ENCODE measurements at regions not wholly inside any gene's neighbourhood (a gene's known extent, or its start where the extent isn't known, plus 50 kb on each side); places are given as distances from the start of the nearest gene placed in this dataset.

DNA sequence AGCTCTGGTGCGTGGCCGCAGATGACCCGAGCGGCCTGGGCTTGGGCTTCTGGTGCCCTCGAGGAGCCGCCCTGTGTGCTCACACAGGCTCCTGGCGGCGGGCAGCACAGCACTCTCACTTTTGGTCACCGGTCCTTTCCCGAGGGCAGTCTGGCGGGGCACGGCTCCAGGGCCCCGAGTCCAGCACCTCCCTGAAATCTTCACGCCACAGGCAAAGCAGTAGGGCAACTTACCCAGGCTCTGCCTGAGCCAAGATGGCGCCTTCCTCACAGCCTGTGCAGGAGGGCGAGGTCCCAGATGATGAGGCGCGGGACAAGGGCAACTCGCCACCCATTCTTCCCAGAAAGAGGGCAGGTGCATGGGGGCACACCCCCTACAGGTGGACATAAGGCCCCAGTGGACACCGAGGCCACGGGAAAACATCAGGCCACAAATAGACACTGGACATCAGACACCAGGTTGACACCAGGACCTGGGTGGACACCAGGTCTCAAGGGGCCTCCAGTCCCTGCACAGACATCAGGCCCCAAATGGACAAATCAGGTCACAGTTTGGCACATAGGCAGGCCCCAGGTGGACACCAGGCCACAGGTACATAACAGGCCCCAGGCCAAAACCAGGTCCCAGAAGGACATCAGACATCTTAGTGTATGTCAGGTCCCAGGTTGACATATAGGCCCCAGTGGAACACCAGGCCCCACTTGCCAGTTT, 57.6 kb upstream of the SEPTIN5 start:
- H3K4me3 ChIP-seq, result no peak overlapping the region
- H3K79me2 ChIP-seq (ENCODE audit: low read depth), result no peaks in the 10 kb centered on the region
- no peaks in the 10 kb centered on the region for H4K20me1 ChIP-seq (ENCODE audit: low read depth)
- Mint-ChIP-seq H3K4me1 (no peaks in the 10 kb centered on the region), H3K27ac (no peak overlapping the region), H3K4me3 (no peak overlapping the region), H3K36me3 (no peaks in the 10 kb centered on the region), H3K9me3 (no peaks in the 10 kb centered on the region), H3K27me3 (ENCODE audit: insufficient read depth, low read depth) (peaks cover 12% of the 10 kb centered on the region)
- H3K27me3 ChIP-seq, result no peaks in the 10 kb centered on the region
- H3K9ac ChIP-seq, result no peak overlapping the region
- no peak overlapping the region for H3K27ac ChIP-seq
- no peak overlapping the region for H3K4me2 ChIP-seq
- H3K9me3 ChIP-seq (ENCODE audit: low read depth), result no peaks in the 10 kb centered on the region
- H3K36me3 ChIP-seq, result no peaks in the 10 kb centered on the region
- TF ChIP-seq EZH2phosphoT487 (IDR thresholded peaks at IDR 0.05), result no peak
- TF ChIP-seq EZH2 (IDR thresholded peaks at IDR 0.05), result no peak
- no peak for TF ChIP-seq CTCF (IDR thresholded peaks at IDR 0.05)
- no peak for DNase-seq (ENCODE audit: low spot score)
- no peaks in the 10 kb centered on the region for H3F3A ChIP-seq (ENCODE audit: low read depth)
- no peak overlapping the region for H2AFZ ChIP-seq (replicated peaks)
- no peaks in the 10 kb centered on the region for H3K4me1 ChIP-seq

GRCh38 chr22:19657252-19658056, 56.8 kb upstream of the SEPTIN5 start:
- no peak overlapping the region for H3K4me3 ChIP-seq
- H3K9me3 ChIP-seq (ENCODE audit: low read depth), result no peaks in the 10 kb centered on the region
- no peaks in the 10 kb centered on the region for H3K36me3 Mint-ChIP-seq
- no peak overlapping the region for H3K27ac ChIP-seq
- no peaks in the 10 kb centered on the region for H3K36me3 ChIP-seq
- H3K4me1 Mint-ChIP-seq, result no peaks in the 10 kb centered on the region
- H3K4me1 ChIP-seq, result no peaks in the 10 kb centered on the region
- H2AFZ ChIP-seq (replicated peaks), result no peak overlapping the region
- no peak for DNase-seq (ENCODE audit: low spot score)
- no peak overlapping the region for H3K4me3 Mint-ChIP-seq
- no peaks in the 10 kb centered on the region for H3K9me3 Mint-ChIP-seq
- H4K20me1 ChIP-seq (ENCODE audit: low read depth), result no peaks in the 10 kb centered on the region
- H3K9ac ChIP-seq, result no peak overlapping the region
- no peak overlapping the region for H3K27ac Mint-ChIP-seq
- TF ChIP-seq CTCF (IDR thresholded peaks at IDR 0.05), result no peak
- TF ChIP-seq EZH2 (IDR thresholded peaks at IDR 0.05), result no peak
- TF ChIP-seq EZH2phosphoT487 (IDR thresholded peaks at IDR 0.05), result no peak
- no peaks in the 10 kb centered on the region for H3F3A ChIP-seq (ENCODE audit: low read depth)
- no peak overlapping the region for H3K4me2 ChIP-seq
- no peaks in the 10 kb centered on the region for H3K27me3 ChIP-seq
- H3K79me2 ChIP-seq (ENCODE audit: low read depth), result no peaks in the 10 kb centered on the region
- peaks cover 12% of the 10 kb centered on the region for H3K27me3 Mint-ChIP-seq (ENCODE audit: insufficient read depth, low read depth)

DNA sequence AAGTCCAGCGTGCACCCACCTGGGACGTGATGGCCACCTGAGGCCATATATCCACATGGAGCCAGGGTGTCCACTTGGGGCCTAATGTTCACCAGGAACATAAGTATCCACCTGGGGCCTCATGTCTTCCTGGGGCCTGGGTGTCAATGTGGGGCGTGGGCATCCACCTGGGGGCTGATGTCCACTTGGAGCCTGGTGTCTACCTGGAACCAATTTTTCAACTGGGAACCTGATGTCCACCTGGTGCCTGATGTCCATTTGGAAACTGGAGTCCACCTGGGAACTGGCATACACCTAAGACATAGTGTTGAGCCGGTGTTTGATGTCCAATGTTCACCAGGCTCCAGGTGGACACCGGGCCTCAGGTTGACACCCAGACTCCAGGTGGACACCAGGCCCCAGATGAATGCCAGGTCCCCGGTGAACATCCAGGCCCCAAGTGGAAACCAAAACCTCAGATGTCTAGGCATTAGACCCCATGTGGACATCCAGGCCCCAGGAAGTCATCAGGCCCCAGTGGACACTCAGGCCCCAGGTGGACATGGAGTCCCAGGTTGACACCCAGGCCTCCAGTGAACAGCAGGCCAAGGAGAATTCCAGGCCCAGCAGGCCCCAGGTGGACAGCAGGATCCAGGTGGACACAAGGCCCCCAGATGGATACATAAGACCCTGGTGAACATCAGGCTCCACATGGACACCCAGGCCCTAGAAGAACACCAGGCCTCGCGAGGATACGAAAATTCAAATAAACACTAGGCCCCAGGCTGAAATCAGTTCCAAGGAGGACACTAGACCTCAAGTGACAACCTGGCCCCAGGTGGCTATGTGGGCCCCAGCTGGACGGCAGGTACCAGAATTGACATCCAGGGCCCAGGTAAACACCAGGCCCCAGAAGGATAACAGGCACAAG, 56.0 kb upstream of the SEPTIN5 start:
- no peaks in the 10 kb centered on the region for H3K9me3 Mint-ChIP-seq
- no peak overlapping the region for H3K9ac ChIP-seq
- H3K27me3 ChIP-seq, result no peaks in the 10 kb centered on the region
- no peaks in the 10 kb centered on the region for H3K79me2 ChIP-seq (ENCODE audit: low read depth)
- peaks cover 2% of the 10 kb centered on the region for H3K4me1 Mint-ChIP-seq
- no peaks in the 10 kb centered on the region for H3K36me3 Mint-ChIP-seq
- peaks cover 12% of the 10 kb centered on the region for H3K27me3 Mint-ChIP-seq (ENCODE audit: insufficient read depth, low read depth)
- no peaks in the 10 kb centered on the region for H3F3A ChIP-seq (ENCODE audit: low read depth)
- no peaks in the 10 kb centered on the region for H3K9me3 ChIP-seq (ENCODE audit: low read depth)
- no peaks in the 10 kb centered on the region for H3K4me1 ChIP-seq
- H4K20me1 ChIP-seq (ENCODE audit: low read depth), result no peaks in the 10 kb centered on the region
- H2AFZ ChIP-seq (replicated peaks), result no peak overlapping the region
- TF ChIP-seq CTCF (IDR thresholded peaks at IDR 0.05), result no peak
- TF ChIP-seq EZH2phosphoT487 (IDR thresholded peaks at IDR 0.05), result no peak
- TF ChIP-seq EZH2 (IDR thresholded peaks at IDR 0.05), result no peak
- H3K4me3 ChIP-seq, result no peak overlapping the region
- H3K4me3 Mint-ChIP-seq, result no peak overlapping the region
- H3K27ac ChIP-seq, result no peak overlapping the region
- H3K27ac Mint-ChIP-seq, result no peak overlapping the region
- no peaks in the 10 kb centered on the region for H3K36me3 ChIP-seq
- no peak overlapping the region for H3K4me2 ChIP-seq
- DNase-seq (ENCODE audit: low spot score), result no peak
